ENCODE measurements at regions not wholly inside any gene's neighbourhood (a gene's known extent, or its start where the extent isn't known, plus 50 kb on each side); places are given as distances from the start of the nearest gene placed in this dataset.

DNA sequence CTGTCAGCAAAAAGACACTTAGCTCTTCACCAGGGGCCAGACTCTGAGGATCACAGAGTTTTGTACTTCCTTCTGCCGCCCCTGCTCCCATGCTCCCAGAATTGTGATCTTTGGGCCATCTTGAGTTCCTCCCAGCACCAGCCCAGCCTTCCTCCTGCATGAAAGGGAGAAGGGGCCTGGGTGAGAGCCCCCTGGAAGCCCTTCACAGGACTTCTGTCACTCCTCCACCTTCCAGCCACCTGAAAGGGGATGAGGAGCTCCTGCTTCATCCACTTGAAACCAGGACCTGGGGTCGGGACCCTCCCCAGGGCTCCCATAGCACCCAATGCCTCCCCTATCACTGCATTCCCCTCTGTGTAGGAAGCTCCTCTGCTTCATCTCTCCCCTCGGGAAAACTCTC, 174.2 kb downstream of the BUD13 start:
- no peak for DNase-seq (ENCODE audit: low spot score)

DNA sequence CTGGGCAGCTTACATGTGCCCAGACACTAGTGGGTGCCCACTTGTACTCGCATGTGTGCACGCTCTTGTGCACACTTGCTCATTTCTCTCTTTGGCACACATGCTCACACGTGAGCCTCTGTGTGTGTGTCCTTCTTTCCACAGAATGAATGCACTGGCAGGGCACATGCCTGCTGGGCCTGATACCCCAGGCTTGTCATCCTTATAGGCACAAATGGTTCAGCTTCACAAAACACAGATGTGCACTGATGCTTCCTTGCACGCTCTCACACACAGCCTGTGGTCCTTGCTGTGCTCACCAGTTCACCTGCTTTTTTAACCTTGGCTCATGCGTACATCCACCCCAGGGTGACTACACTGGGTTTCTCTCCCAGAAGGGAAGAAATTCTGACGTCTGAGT, 174.8 kb downstream of the BUD13 start:
- no peak for DNase-seq (ENCODE audit: low spot score)

DNA sequence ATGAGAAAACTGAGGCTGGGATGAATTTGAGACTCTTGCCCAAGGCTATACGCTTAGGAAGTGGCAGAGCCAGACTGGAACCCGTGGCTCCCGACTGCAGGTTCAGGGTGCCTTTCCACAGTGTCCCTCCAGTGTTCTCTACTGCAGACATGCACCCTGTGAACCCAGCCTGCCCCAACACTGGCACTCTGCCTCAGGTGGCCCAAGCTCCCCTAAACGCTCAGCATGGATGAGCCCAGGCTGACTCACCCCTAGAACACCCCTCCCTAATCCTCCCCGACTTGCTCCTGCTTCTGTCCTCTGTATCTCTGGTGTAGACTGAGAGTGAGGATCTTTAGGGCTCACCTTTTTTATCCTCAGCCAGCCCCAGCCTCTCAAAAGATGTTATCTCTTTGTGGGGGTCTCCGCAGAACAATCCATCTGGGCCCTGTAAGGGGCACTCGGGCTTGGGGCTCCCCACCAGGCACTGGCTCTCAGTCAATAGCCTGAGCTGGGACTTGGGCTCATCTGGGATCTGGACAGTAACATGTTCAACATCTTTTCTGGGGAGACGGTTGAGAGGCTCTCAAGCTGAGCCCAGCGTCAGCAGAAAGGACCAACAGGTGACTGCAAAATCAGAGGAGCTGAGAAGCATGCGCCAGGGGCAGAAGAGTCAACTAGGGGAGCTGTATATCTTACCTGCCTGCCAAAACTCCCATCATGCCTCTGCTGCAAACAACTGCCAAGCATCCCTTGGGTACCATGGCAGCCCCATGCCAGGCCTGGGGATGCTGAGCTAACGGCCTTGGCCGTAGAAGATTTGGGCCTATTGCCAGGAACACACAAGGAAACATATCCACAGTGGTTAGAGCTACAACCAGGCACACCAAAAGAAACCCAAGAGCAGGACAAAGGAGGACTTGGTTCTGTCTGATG, 176.2 kb downstream of the BUD13 start:
- DNase-seq (ENCODE audit: low spot score): no peak

DNA sequence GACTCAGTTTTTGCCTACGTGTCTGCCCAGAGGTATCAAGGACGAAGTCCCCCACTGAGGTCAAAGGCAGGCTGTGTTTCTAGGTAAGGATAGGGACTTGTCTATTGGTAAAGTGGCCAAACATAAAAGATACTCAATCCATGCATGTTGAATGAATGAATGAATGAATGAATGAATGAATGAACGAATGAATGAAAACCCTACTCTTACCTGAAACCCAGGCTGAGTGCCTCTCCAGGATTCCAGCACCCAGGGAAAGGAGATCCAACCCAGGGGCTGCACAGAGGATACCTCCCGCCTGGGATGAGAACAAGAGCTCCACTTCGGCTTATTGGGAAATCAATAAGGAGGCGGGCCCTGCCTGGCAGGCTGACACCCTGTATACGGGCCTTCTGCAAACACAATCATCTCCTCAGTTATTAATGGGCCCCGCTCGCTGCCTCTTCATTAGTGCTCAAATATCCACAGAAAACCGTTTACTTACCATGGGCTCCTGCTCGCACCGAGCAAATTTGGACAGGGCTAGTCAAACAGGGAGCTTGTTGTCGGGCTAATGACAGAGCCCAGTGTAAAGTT, 177.4 kb downstream of the BUD13 start:
- no peak for DNase-seq (ENCODE audit: low spot score)

DNA sequence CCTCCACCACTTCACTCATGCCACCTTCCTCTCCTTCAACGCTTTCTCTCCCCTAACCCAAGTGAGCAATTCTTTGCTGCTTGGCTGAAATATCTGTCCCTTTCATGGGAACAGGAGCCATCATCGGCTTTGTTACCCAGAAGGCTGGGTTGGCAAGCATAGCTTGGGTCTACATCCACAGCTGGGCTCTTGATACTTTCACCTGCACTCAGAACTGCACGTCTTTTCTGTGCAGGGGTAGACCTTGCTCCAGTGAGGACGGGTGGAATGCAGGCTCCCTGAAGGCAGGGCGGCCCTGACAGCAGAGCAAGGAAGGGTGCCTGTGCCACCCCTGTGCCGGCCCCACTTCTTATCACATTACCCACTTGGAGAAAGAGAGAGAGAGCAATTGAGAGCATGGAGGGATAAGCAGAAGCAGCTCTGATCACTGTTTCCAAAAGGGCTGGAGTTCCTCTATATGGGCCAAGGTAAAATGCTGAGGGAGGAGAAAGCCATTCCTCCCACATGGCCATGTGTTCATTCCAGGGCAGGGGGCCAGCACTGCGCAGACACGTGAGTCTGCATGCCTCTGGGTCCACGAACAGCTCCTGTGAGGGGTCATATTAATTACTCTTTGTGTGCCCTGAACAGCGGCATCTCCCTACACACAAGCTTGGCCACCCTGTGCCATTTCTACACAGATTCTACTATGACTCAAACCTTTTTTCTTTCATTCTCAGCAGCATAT, 181.8 kb downstream of the BUD13 start:
- no peak for DNase-seq (ENCODE audit: low spot score)

DNA sequence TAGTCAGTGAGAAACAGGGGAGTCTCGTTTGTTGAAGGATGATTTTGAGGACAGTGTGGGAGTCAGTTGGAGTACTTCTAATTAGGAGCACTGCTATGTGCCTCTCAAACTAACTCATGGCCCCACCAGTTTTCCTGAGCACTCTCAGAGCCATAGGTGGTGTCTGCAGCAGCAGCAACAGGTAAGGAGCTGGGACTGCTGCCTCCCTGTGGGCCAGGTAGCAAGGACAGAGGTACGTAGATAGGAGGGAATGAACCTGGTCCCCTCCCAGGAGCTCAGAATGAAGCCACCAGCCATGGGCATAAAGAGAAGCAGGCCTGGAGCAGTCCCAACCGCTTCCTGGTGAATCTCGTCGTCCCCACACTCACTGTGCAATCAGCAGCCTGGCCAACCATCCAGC, 183.4 kb downstream of the BUD13 start:
- no peak for DNase-seq (ENCODE audit: low spot score)

DNA sequence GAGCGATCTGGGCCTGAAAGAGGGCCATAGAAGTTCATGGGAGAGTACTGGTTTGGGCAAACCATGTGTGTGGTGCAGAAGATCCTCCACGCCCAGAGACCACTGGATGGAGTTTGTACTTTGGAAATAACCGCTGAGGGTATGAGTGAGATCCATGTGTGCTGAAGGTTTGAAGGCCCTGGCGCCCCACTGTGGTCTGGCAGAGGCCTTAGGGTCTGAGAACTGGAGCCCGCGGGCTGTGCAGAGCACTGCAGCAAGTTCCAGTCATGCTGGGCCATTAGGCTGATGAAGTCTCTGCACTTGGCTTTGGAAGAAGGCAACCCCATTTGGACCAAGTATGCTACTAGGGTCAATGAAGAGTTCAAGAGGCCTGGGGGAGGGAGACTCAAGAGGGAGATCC, 186.4 kb downstream of the BUD13 start:
- DNase-seq (ENCODE audit: low spot score): no peak

DNA sequence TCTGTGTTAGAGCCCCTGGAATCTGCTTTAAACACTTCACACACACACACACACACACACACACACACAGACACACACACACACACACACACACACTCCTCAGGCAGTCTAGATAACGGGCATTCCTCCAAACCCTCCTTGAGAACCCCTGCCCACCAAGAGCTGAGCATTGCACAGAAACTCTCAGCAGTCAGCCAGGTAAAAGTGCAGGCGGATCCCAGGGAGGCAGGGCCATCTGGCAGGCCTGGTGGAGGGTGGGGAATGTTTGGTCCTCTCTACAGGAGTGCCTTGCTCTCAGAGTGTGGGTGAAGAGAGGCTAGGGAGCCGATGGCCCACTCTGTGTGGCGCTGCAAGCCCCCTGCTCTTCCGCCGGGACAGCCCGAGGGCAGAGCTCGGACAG, 190.2 kb downstream of the BUD13 start:
- DNase-seq (ENCODE audit: low spot score): no peak

DNA sequence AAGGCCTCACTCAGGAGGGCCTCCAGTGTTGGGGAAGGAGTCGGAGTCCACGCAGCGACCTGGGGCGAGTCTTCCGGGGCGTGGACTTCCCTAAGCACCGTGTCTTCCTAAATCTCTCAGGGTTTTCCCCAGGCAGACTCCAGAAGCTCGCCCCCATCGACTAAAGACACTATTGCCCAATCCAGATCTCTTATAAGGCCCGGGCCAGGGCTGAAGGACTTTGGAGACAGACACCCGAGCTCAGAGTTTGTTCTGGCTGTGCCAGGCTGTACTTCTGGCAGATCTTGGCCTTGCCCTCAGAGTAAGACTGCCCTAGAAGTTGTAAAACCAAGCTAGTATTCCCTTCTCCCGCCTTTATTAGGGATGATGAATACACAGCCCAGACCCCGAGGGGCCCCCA, 191.4 kb downstream of the BUD13 start:
- DNase-seq (ENCODE audit: low spot score): no peak

DNA sequence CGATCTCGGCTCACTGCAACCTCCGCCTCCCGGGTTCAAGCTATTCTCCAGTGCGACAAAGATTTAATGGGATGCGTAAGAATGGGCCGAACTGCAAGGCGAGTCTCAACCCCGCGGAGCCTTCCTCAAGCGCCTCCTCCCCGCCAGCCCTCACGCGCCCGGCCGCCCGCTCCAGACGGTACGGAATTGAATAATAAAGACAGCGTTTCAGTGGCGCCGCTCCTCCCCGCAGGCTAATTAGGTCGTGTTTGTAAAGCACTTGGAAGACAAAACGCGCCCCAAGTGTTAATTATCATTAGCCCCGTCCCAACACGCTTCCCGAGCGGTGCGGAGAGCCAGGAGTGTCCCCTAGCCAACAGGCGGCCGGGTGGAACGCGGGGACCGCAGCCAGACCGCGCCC, 192.0 kb downstream of the BUD13 start:
- DNase-seq (ENCODE audit: low spot score): no peak

DNA sequence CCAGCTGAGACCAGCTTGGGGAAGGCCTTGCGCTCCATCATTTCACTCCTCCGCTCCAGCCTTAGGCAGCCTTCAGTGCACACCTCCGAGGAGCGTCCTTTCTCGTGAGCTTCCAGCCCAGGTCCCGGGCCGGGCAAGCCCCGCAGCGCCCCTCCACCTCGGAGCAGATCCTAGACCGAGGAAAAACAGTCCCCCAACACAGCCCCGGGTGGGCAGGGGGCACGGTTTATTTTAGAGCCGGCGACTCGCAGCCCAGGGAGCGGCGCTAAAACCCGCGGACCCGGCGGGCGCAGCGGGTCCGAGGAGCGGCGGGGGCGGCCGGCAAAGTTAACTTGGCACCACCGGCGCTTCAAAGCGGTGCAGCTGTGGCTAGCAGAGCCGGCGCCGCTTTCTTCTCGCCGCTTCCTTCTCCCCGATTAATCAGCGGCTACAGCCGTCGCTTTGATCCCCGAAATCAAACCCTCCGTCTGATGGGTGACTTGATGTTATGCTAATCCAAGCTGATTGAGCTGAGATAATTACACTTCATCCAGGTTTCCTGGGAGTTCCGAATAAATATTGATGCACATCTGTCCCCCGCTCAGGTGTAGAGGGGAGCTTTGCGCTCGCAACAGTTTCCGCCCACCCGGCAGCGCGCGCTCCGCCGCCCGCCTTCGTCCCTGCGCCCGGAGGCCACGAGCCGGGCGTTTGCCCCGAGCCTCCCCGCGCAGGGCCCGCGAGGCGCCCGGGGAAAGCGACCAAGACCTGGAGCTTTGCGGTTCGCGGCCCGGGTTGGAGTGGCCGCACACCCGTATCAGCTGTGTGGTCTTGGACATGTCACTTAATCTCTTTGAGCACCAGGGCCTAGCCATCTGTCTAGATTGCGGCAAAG, 192.7 kb downstream of the BUD13 start:
- no peak for DNase-seq (ENCODE audit: low spot score)

DNA sequence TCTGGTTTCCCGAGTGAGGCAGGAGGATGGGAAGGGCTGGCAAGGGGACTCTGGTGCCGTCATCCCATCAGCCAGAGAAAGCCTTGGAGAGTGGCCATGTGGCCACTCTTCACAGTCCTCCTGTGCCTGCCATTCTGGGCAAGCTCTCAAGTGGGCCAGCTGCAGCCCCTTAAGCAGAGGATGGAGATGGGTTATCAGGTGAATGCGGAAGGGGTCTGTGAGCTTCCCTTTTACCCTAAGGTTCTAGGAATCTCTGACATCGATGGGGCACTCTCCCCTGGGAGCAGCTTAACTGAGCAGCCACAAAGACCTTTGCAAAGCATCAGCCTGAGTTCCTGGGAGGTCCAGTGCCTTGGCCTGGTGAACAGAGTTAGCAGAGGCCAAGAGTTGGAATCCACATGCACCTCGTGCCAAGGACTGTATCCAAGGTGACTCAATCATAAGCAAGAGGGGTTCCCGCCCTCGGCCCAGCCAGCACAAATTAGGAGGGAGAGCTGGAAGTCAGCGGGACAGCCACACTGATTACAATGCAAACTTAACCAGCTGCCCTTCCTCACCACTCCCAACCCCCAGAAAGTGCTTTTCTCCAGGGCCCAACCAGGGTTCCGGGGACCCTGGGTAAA, 193.6 kb downstream of the BUD13 start:
- DNase-seq (ENCODE audit: low spot score): no peak

DNA sequence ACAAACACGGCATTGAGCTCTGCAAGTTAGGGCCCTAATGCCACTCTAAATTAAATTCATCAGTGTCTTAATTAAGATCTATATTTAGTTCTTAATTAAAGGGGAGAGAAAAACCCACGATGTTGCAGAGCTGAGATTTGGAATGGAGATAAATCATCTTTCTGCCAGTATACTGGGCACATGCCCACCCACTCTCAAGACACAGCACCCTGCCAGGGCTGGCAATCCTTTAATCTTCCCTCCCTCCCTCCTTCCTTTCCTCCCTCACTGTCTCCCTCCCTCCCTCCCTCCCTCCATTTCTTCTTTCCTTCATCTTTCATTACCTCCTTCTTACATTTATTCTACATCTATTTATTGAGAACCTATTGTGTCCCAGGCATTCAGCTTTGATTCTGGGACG, 194.8 kb downstream of the BUD13 start:
- DNase-seq (ENCODE audit: low spot score): no peak

DNA sequence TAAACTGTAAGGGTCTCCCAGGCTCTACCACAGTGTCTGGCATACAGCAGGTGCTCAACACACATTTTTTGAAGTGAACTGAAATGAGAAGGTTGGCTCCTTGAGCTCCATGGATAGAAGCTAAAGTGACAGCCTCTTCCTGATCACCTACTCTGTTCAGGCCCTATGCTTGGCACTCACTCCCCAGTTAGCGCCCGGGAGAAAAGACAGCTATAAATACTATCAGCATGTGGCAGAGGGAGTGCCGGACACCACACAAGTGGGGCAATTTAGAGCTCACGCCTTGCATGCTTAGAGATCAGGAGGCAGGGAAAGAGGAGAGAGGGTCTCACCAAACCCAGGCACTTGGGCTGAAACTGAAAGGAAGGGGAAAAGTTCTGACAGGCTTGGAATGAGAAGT, 195.5 kb downstream of the BUD13 start:
- no peak for DNase-seq (ENCODE audit: low spot score)

DNA sequence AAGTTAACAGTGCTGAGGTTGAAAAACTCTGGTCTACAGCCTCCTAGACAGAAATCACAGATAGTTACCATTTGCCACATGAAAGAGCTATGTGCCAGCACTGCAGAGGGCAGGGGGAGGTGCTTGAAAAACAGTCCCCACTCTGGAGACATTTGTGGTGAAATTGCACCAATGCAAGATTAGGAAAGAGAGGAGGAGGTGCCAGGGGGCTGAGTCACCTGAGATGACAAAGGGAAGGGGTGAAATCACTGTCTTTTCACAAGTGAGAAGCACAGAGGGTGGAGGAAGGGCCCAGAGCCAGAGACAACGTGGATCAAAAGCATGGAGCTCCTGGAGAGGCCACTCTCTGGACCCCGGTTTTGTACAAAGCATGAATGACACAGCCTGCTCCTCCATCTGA, 196.3 kb downstream of the BUD13 start:
- DNase-seq (ENCODE audit: low spot score): peak; percentile 18

DNA sequence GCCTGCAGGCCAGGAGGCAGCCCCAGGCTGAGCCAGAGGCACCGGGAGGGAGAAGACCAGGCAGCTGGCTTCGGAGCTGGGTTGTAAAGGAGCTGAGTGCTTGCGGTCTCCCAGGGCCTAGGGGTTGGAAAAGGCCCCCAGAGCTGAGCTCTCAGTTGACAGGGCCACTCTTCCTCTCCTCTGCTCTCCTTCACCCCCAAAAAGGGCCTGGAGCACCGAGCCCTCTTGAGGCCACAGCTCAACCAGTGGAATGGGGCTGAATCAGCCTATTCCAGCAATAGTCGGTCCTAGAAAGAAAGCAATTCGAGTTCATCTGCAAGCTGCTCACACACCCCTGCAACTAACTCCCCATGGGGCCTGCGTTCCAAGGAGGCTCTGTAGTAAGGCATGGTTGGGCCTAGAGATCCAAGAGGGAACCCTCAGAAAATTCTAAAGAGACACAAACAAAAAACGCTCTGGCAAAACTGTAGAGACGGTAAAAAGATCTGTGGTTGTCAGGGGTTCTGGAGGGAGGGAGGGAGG, 205.0 kb downstream of the BUD13 start:
- no peak for DNase-seq (ENCODE audit: low spot score)

DNA sequence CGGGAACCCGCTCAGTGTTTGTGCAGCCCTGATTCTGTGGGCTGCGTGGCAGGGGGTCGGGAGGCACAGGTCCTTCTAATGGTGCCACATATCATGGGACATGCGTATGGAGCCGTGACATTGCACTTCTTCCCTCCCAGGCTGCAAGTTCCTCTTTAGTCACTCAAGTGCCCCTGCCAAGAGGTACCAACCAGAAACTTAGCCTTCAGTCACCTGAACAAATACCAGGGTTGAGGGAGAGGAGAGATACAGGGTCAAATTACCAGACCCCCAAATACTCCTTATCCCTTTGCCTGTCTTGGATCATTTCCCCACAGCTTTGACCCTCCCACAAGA, 209.1 kb downstream of the BUD13 start:
- DNase-seq (ENCODE audit: low spot score): no peak

DNA sequence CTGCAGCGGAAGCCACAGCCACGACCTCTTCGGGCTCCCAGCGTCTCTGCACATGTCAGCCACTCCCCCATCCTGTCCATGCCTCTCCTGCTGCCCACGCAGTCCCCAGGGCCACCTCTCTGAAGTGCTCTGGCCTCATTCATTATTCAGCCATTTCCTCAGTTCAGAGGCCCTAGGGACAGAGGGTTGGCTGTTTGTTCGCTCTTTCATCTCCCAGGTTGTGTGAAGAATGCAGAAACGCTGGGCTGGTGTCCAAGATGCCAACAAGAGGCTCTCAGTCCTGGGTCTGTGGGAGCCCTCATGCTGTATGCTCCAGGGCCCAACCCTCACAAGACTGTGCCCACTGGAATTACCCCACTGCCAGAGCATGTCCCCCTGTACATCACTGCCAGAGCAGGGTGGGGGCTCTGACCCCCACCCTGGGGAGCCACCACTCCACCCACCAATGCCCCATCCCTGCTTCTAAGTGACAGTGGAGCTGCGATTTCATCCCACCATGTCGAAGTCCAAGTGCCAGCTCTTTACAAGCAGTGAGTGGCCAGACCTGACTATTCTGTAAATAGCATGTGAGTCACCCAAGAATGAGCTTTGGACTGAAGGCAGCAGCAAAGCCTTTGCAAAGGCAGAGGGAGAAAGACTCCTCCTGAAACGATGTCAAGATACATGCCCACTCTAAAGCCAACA, 209.6 kb downstream of the BUD13 start:
- peak; percentile 29 for DNase-seq (ENCODE audit: low spot score)

DNA sequence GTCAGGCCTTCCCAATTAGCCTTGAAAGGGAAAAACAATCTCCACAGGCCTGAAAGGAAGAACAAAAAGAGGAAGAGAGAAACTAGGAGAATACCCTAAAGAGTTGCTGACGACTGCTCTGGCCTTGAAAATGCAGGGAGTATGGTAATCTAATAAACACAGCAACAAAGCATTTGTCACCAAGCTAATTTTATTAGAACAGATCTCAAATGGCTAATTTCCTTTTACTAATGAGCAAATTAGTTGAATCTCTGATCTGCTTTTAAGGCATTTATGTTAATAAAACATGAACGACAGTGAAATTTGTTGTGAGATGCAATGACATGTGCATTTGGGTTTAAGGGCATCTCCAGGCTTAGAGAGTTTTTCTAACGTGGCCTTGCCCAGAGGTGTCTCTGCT, 212.2 kb downstream of the BUD13 start:
- no peak for DNase-seq (ENCODE audit: low spot score)

DNA sequence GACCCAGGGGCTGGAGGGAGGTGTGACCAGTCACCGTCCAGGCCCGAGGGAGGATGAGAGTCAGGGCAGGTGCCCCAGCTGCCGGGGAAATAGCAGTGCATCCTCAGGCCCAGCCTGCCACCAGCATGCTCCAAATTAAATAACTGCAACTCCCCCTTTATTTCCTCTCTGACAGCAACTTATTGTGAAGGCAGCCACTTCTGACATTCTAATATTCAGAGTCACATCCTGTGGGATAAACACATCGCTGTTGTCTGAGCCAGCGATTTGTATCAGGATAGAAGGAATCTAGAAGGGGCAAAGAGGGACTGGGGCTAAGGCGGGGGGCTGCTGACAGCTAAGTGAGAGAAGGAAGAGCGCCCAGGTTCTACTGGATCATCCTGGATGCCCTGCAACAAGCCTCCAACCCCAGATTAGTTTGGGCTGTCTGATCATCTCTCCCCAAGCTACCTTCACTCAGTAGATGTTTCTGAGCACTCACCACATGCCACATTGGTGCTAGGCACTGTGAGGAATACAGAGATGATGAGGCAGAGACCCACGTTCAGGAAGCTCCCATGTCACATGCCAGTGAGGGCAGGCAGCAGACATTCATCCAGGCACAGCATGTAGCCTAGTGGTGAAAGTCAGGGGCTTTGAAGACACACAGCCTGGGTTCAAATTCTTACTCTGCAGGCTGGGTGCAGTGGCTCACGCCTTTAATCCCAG, 214.1 kb downstream of the BUD13 start:
- DNase-seq (ENCODE audit: low spot score): peak; percentile 38
